ENCODE measurements at regions not wholly inside any gene's neighbourhood (a gene's known extent, or its start where the extent isn't known, plus 50 kb on each side); places are given as distances from the start of the nearest gene placed in this dataset.

- H3K9me3 Mint-ChIP-seq = no peaks in the 10 kb centered on the region
- H3K4me3 Mint-ChIP-seq = no peak overlapping the region
- no peaks in the 10 kb centered on the region for H3K36me3 Mint-ChIP-seq (ENCODE audit: low read depth)
- H3K27me3 Mint-ChIP-seq (ENCODE audit: low read depth) = no peaks in the 10 kb centered on the region
- peak overlapping the region; percentile 61 to 82 (median 61) for H3K27ac Mint-ChIP-seq
- no peak for TF ChIP-seq CTCF (IDR thresholded peaks at IDR 0.05; ENCODE audit: unreplicated experiment in 3 of 3)
- H3K4me1 Mint-ChIP-seq = peaks cover 31% of the 10 kb centered on the region
Observed at GRCh38 chr1:219374636-219375035, 201.0 kb downstream of the LYPLAL1 start.

GRCh38 chr1:219374046-219374566, 200.4 kb downstream of the LYPLAL1 start:
- no peaks in the 10 kb centered on the region for H3K27me3 Mint-ChIP-seq (ENCODE audit: low read depth)
- TF ChIP-seq CTCF (IDR thresholded peaks at IDR 0.05; ENCODE audit: unreplicated experiment in 3 of 3) = no peak
- peaks cover 31% of the 10 kb centered on the region for H3K4me1 Mint-ChIP-seq
- no peaks in the 10 kb centered on the region for H3K9me3 Mint-ChIP-seq
- H3K27ac Mint-ChIP-seq = peak overlapping the region; percentile 61 to 82 (median 61)
- no peaks in the 10 kb centered on the region for H3K36me3 Mint-ChIP-seq (ENCODE audit: low read depth)
- H3K4me3 Mint-ChIP-seq = no peak overlapping the region

- no peaks in the 10 kb centered on the region for H3K36me3 Mint-ChIP-seq (ENCODE audit: low read depth)
- TF ChIP-seq CTCF (IDR thresholded peaks at IDR 0.05; ENCODE audit: unreplicated experiment in 3 of 3) = no peak
- peak overlapping the region; percentile 58 to 82 (median 73) for H3K27ac Mint-ChIP-seq
- no peaks in the 10 kb centered on the region for H3K27me3 Mint-ChIP-seq (ENCODE audit: low read depth)
- H3K4me3 Mint-ChIP-seq = no peak overlapping the region
- H3K9me3 Mint-ChIP-seq = no peaks in the 10 kb centered on the region
- peaks cover 33% of the 10 kb centered on the region for H3K4me1 Mint-ChIP-seq
Observed at GRCh38 chr1:219373616-219373935, 199.9 kb downstream of the LYPLAL1 start.

- peaks cover 33% of the 10 kb centered on the region for H3K4me1 Mint-ChIP-seq
- H3K4me3 Mint-ChIP-seq = no peak overlapping the region
- H3K27me3 Mint-ChIP-seq (ENCODE audit: low read depth) = no peaks in the 10 kb centered on the region
- peak overlapping the region; percentile 58 to 82 (median 73) for H3K27ac Mint-ChIP-seq
- H3K36me3 Mint-ChIP-seq (ENCODE audit: low read depth) = no peaks in the 10 kb centered on the region
- TF ChIP-seq CTCF (IDR thresholded peaks at IDR 0.05; ENCODE audit: unreplicated experiment in 3 of 3) = no peak
- no peaks in the 10 kb centered on the region for H3K9me3 Mint-ChIP-seq
Observed at GRCh38 chr1:219372916-219373615, 199.4 kb downstream of the LYPLAL1 start.

GRCh38 chr1:219371471-219371870, 197.8 kb downstream of the LYPLAL1 start:
- Mint-ChIP-seq H3K4me1 (peaks cover 32% of the 10 kb centered on the region), H3K36me3 (ENCODE audit: low read depth) (no peaks in the 10 kb centered on the region), H3K4me3 (no peak overlapping the region), H3K27ac (peak overlapping the region in 1 of 3 experiments; percentile 35), H3K9me3 (no peaks in the 10 kb centered on the region), H3K27me3 (ENCODE audit: low read depth) (no peaks in the 10 kb centered on the region)
- no peak for TF ChIP-seq CTCF (IDR thresholded peaks at IDR 0.05; ENCODE audit: unreplicated experiment in 3 of 3)

GRCh38 chr1:219367496-219367895, 193.8 kb downstream of the LYPLAL1 start:
- peak overlapping the region in 1 of 3 experiments; percentile 71 for H3K27ac Mint-ChIP-seq
- H3K9me3 Mint-ChIP-seq = no peaks in the 10 kb centered on the region
- H3K4me1 Mint-ChIP-seq = peaks cover 17% of the 10 kb centered on the region
- no peak for TF ChIP-seq CTCF (IDR thresholded peaks at IDR 0.05; ENCODE audit: unreplicated experiment in 3 of 3)
- H3K27me3 Mint-ChIP-seq (ENCODE audit: low read depth) = no peaks in the 10 kb centered on the region
- H3K36me3 Mint-ChIP-seq (ENCODE audit: low read depth) = no peaks in the 10 kb centered on the region
- no peak overlapping the region for H3K4me3 Mint-ChIP-seq

Measured in nephron (organoid).